Rectal smooth muscle tissue (tissue), 1 donor: ENCODE measurements at regions not wholly inside any gene's neighbourhood (a gene's known extent, or its start where the extent isn't known, plus 50 kb on each side); places are given as distances from the start of the nearest gene placed in this dataset.

Experiments used
- H3K27ac ChIP-seq: one replicate; pipeline ENCODE4 v1.7.0; 2013; ENCODE audit warnings: low read depth, low read length, inconsistent platforms
- H3K27me3 ChIP-seq: one replicate; pipeline ENCODE4 v1.7.0; 2013; ENCODE audit warnings: low read length; ENCODE audit not compliant: control insufficient read depth, insufficient read depth
- H3K36me3 ChIP-seq: one replicate; pipeline ENCODE4 v1.7.0; 2013; ENCODE audit warnings: low read length; ENCODE audit not compliant: control insufficient read depth, insufficient read depth
- H3K4me1 ChIP-seq: one replicate; pipeline ENCODE4 v1.7.0; 2013; ENCODE audit warnings: low read length; ENCODE audit not compliant: control insufficient read depth, insufficient read depth
- H3K4me3 ChIP-seq: one replicate; pipeline ENCODE4 v1.7.0; 2013; ENCODE audit warnings: low read length
- H3K9ac ChIP-seq: one replicate; pipeline ENCODE4 v1.7.0; 2013; ENCODE audit warnings: low read length

DNA sequence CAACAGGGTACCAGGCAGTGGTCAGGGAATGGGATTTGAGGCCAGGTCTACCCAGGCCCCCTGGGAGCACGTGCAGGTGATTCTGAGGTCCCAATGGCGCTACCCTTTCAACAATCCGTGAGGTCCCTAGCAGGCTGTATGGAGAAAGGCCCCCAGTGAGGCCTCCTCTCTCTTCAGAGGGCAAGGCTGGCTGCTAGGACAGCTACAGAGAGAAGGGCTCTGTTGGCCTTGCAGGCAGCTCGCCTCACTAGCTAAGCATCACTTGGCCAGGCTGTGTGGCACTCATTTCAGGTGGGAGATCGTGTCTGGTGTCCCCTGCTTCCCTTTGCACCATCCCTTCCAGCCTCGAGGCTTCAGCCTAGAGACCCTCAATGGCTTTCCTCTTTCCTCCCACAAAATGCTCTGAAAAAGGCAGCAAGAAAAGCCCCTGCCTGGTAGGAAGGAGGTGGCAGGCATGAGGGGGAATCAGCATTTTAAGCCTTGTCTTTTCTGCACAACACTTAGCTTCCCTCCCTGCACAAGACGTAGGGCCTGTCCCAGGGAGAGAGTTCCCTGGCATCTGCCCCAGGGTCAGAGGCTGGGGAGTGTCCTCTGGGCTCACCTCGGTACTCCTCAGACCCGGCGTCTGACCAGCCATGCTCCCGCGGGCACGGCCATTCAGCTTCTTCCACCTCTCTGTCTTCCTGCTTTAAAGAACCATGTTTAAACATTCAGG lies 111.8 kb downstream of the ASB7 start:
- Histone ChIP-seq H3K36me3 (no peaks in the 10 kb centered on the region), H3K9ac (no peak overlapping the region), H3K27me3 (no peaks in the 10 kb centered on the region), H3K4me3 (no peak overlapping the region), H3K4me1 (peaks cover 13% of the 10 kb centered on the region), H3K27ac (no peak overlapping the region)

DNA sequence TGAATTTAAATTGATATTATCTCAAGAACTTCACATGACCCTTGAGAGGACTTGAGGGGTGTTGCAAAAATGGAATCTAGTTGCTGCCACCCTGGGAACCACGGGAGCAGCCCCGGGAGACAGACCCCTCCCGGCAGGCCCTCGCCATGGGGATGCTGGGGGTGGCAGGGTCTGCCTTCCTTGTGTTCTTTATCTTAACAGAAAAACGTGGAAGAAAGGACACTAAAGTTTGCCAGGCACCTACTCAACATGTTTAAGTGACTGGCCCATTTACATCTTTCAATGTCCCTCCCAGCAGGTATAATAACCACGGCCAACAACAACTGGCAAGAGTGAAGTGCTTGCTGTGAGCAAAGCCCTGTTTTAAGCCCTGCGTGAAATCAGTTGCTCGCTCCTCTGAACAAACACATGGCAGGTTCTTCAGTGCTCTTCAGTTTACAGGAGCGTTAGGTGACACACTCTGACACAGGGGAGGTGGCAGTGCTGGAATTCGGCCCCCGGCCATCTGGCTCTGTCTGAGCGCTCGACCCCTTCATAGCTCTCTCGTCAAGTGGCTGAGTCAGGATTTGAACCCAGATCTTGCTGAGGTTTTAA lies 112.5 kb downstream of the ASB7 start:
- Histone ChIP-seq H3K27ac (no peak overlapping the region), H3K27me3 (no peaks in the 10 kb centered on the region), H3K4me3 (no peak overlapping the region), H3K9ac (no peak overlapping the region), H3K4me1 (peaks cover 13% of the 10 kb centered on the region), H3K36me3 (no peaks in the 10 kb centered on the region)

DNA sequence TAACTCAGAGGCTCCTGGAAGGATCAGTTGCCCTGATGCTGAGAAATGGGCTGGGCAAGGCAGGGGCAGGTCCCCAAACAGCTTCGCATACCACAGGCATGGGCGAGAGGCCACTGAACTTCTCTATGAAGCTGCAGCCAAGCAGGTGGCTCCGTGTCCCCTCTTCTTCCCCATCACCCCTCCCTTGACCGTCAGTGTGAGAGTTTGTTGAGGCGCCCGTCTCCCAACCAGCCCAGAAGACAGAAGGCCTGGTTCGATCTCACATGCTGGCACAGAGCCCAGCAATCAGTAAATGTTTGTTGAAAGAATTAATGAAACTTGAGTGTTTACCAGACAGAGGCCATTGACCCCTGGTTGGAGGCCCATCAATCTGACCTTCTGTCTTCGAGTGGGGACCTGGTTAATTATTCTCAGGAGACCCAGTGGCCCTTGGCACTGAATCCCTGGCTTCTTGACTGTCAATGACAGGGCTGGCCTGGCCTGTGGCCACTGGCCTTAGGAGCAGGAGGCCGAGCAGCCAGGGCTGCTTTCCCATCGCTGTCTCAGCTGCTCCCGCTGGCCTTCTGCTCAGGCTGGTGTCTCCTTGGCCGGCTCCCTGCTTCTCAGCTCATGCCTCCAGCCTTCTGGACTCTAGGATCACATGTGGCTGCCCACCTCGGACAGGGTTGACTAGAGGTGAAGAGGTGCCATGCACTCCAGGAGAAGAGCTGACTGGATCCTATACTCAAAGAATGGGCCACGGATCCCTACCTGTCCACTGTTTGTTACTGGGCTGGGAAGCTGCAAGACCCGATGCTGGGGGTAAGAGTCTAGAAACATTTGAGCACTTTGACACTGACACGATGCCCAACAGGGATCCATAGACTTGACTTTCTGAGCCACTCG lies 113.4 kb downstream of the ASB7 start:
- H3K27ac ChIP-seq = no peak overlapping the region
- no peaks in the 10 kb centered on the region for H3K36me3 ChIP-seq

DNA sequence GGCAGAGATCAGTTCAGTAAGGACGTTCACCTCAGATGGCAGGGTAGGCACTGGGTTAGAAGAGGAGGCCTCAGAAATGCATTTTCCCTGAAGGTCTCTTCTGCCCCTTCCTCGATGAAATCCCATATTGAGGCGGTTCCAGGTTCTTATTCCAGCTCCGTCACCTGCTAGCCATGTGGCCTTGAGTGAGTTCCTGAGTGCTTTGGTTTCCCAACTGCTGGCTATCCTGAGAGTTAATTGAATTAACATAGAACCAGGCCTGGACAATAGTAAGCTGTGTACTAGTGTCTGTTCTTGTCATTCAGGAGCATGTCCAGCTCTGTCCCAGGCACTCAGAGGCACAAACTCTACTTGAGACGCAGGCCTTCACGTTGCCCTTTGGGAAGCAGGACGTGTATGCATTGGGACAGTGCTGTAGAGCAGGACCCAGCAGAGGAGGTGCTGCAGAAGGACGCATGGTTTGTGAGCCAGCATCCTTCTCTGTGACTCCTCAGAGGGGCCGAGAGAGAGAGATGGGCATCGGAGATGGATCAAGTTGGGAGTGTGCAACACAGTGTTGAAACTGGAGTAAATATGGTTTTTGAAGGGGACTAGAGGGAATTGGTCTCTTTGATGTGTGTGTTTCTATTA lies 114.2 kb downstream of the ASB7 start:
- Histone ChIP-seq H3K4me1 (peaks cover 18% of the 10 kb centered on the region), H3K9ac (no peak overlapping the region), H3K27me3 (no peaks in the 10 kb centered on the region), H3K36me3 (no peaks in the 10 kb centered on the region), H3K4me3 (no peak overlapping the region), H3K27ac (no peak overlapping the region)

More for the DNA sequence above, 113.4 kb downstream of the ASB7 start:
- Histone ChIP-seq H3K4me3 (no peak overlapping the region), H3K27me3 (no peaks in the 10 kb centered on the region), H3K4me1 (peaks cover 13% of the 10 kb centered on the region), H3K9ac (no peak overlapping the region)

DNA sequence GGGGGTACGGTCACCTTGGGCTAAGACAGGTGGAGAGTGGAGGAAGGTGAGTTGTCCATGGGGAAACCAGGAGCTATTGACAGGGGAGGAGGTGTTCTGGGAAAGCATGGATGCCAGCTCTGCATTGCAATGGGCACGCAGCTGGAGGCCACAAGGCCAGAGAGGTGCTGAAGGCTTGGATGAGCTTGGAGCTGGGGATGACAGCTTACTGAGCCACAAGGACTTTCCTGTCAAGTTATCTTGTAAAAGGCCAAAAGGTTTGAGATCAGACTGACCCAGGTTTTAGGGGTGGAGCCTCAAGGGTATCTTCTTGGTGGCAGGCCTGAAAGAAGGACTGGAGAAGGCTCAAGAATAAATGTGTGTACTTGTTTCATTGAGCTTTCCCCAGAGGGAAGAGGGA lies 115.2 kb downstream of the ASB7 start:
- H3K4me1 ChIP-seq = peaks cover 12% of the 10 kb centered on the region
- H3K27ac ChIP-seq = no peak overlapping the region
- no peaks in the 10 kb centered on the region for H3K27me3 ChIP-seq
- no peak overlapping the region for H3K9ac ChIP-seq
- no peak overlapping the region for H3K4me3 ChIP-seq
- H3K36me3 ChIP-seq = no peaks in the 10 kb centered on the region

DNA sequence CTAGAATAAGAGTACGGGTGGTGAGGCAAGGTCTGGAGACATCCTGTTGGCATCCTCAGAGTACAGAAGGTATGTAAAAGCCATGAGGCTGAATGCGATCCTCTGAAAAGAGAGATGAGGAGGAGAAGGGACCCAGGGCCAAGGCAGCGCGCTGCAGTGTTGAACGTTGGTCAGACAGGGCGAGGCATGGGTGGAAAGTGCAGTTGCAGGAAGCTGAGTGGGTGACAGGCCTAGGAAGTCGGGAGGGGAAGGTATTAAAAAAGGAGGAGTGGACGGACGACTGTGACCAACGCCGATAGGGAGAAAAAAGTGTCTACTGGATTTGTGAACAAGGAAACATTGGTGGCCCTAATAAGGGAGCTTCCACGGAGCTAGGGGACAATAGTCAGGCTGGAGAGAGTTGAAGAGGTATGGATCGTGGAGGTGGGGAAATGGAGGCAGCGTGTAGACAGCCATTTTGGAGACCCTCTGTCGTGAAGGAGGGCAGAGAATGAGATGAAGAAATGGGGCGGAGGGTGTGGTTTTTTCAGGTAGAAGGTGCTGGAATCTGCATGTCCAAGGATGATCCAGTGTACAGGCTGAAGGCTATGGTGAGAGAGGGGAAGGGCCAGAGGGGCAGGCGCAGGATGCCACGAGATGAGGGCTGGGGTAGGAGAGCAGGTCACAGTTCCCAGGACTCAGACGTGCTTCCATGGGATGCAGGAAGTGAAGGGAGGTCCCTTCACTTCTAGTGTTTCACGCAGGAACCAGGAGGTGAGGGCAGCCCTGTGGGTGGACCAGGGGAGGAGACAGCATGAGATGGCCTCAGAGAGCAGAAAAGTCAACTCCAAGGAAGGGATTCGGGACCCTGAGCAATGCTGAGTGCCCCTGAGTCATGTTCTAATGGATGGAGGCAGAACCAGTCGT lies 115.9 kb downstream of the ASB7 start:
- Histone ChIP-seq H3K27ac (no peak overlapping the region), H3K27me3 (no peaks in the 10 kb centered on the region), H3K4me3 (no peak overlapping the region), H3K4me1 (peaks cover 9% of the 10 kb centered on the region), H3K36me3 (no peaks in the 10 kb centered on the region), H3K9ac (no peak overlapping the region)

DNA sequence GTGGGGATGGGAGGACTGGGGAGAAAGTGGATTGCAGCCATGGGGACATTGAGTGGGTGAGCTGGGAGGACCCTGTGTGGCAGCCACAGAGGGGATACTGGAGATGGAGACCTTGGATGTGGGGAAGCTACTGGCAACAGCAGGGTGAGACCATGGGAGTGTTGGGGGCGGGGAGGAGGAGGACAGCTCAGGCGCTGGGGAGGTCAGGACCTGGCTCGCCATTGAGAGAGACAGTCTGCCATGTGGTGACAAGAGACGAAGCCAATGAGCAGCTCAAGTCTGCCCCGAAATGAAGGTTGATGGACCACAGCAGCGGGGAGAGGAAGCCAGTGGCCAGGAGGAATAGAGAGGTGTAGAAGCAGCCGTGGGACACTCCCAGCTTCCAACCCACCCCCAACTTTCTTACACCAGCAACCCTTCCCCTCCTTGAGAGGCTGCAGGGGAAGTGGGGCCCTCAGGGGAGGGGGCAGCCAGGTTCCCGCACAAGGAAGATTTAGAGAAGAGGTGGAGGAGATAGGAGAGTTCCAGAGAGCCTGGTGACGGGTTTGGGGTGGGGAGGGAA lies 118.1 kb downstream of the ASB7 start:
- no peak overlapping the region for H3K9ac ChIP-seq
- H3K36me3 ChIP-seq = no peaks in the 10 kb centered on the region
- H3K27ac ChIP-seq = peak overlapping the region; percentile 43
- peaks cover 7% of the 10 kb centered on the region for H3K4me1 ChIP-seq
- no peaks in the 10 kb centered on the region for H3K27me3 ChIP-seq
- no peak overlapping the region for H3K4me3 ChIP-seq

DNA sequence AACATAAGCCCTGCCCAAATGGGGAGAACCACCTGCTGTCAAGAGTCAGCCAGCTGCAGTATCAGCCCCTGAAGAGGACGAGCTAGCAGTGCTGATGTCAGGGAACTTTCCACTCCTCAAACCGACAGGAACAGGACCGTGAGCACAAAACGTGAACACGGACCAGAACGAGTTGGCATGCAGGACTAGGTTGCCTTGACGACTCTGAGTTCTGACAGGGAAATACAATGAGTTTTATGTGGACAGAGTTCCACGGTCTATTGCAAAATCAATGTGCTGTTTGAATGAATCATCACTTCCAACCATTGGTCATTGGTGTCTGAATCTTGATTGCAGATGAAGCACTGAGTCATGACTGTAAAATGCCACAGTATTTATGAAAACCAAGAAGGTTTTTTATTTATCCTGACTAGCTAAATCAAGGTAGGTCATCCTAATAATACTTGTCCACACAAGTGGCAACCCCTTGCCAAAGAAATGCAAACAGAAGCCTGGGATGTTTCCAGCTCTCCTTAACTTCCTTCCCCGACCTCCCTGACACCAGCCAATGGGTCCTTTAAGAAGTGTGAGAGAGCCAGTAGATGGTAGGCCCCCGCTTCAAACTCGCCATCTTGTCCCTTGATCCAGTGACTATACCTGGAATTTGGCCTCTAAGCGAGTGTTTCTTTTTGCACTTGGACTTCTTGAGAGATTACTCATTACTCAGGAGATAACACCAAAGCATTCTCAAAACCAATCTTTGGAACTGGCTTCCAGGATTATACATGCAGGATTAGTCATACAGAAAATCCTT lies 119.6 kb downstream of the ASB7 start:
- no peaks in the 10 kb centered on the region for H3K36me3 ChIP-seq
- H3K27ac ChIP-seq = peak overlapping the region; percentile 55
- H3K9ac ChIP-seq = no peak overlapping the region
- H3K27me3 ChIP-seq = no peaks in the 10 kb centered on the region
- H3K4me1 ChIP-seq = peaks cover 7% of the 10 kb centered on the region
- H3K4me3 ChIP-seq = no peak overlapping the region

DNA sequence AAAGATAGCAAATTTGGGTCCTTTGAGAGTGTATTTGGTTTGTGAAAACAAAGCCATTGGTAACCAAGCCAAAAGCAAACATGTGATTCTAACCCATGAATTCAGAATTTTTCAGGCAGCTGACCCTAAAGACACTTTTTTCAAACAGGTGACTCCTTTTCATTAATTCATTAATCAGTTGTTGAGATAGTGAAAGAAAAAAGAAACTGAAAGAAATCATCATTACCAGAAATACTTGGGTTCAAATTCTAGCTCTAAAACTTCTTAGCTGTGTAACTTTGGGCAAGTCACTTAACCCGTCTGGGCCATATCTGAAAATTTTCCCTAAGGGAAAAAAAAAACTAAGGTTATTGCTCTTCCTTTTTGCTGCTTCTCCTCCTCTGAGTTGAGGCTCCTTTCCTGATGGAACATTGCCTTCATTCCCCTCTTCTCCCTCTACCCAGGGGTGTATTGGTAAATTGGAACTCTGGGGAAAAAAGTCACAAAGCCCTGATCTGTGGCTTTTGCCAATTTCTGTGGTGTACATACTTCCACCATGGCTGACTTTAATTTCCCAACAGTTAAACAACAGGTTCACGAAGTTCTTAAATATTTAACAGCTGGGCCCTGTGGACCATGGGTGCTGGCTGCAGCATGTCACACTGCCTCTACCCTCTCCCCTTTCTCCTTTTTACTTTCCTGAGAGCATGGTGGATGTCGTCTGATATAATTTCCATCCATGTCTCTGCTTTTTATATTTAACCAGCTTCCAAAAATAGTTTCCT lies 120.3 kb downstream of the ASB7 start:
- Histone ChIP-seq H3K27me3 (no peaks in the 10 kb centered on the region), H3K9ac (no peak overlapping the region), H3K27ac (peak overlapping the region; percentile 28), H3K36me3 (no peaks in the 10 kb centered on the region), H3K4me1 (peaks cover 7% of the 10 kb centered on the region), H3K4me3 (no peak overlapping the region)

DNA sequence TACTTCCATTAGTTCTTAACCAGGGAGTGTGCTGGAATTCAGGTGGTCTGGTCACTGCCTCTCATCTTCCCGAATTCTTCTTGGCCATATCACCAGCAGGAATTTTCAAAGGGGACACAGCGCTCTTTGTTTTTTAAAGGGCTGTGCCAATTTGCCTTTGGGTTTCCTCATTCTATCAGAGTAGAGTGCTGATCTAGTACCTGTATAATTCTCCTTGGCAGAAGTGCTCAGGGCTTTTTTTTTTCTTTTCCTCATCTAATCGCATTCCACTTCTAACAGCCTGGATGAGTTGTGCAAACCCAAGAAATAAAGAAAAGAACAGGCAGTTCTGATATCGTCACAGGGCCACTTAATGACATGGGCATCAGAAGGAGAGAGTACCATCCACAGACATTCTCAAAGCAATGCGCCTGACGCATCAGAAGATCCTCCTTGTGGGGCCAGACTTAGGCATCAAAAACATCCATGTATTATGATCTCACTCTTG lies 121.0 kb downstream of the ASB7 start:
- Histone ChIP-seq H3K27me3 (no peaks in the 10 kb centered on the region), H3K4me1 (peaks cover 7% of the 10 kb centered on the region), H3K27ac (no peak overlapping the region), H3K9ac (no peak overlapping the region), H3K36me3 (no peaks in the 10 kb centered on the region), H3K4me3 (no peak overlapping the region)
